ENCODE measurements at regions not wholly inside any gene's neighbourhood (a gene's known extent, or its start where the extent isn't known, plus 50 kb on each side); places are given as distances from the start of the nearest gene placed in this dataset.

GRCh38 chr6:14512246-14512645, 394.7 kb downstream of the CD83 start:
- TF ChIP-seq JUND (CRISPR knock-in tag; IDR thresholded peaks at IDR 0.05) (no peak), ESRRA (CRISPR knock-in tag; IDR thresholded peaks at IDR 0.05; ENCODE audit: low read depth) (no peak), POLR2A (IDR thresholded peaks at IDR 0.05; ENCODE audit: insufficient read depth in 1 of 2, low read depth in 2 of 2, low read length in 2 of 2) (no peak), RNF2 (conservative IDR thresholded peaks at IDR 0.05; ENCODE audit: low read depth) (no peak), KDM1A (CRISPR knock-in tag; IDR thresholded peaks at IDR 0.05) (no peak), ZNF12 (CRISPR knock-in tag; IDR thresholded peaks at IDR 0.05) (no peak), RFX5 (IDR thresholded peaks at IDR 0.05; ENCODE audit: low read depth, low read length) (no peak), CTCF (CRISPR knock-in tag; IDR thresholded peaks at IDR 0.05) (no peak), ZNF274 (CRISPR knock-in tag; IDR thresholded peaks at IDR 0.05) (no peak), POLR2AphosphoS5 (IDR thresholded peaks at IDR 0.05; ENCODE audit: low read depth, low read length) (no peak), BCLAF1 (IDR thresholded peaks at IDR 0.05) (no peak)

Data from HepG2 (cell line).